NCI-H460 (cell line): ENCODE measurements at regions not wholly inside any gene's neighbourhood (a gene's known extent, or its start where the extent isn't known, plus 50 kb on each side); places are given as distances from the start of the nearest gene placed in this dataset.
A peak's percentile ranks its signal among the peaks of the same experiment; 100 is the strongest.

Source experiments
- DNase-seq: peaks from one replicate; pipeline ENCODE4 v3.0.0-alpha.2; 2016; ENCODE audit warnings: low read depth; ENCODE audit errors: extremely low read depth

- DNase-seq: no peak
Observed at GRCh38 chr14:26925876-26926584, 328.2 kb upstream of the NOVA1 start.

GRCh38 chr14:26926585-26926984 is 328.8 kb upstream of the NOVA1 start:
- no peak for DNase-seq

GRCh38 chr14:26928019-26928418 is 330.2 kb upstream of the NOVA1 start:
- DNase-seq: no peak

DNA sequence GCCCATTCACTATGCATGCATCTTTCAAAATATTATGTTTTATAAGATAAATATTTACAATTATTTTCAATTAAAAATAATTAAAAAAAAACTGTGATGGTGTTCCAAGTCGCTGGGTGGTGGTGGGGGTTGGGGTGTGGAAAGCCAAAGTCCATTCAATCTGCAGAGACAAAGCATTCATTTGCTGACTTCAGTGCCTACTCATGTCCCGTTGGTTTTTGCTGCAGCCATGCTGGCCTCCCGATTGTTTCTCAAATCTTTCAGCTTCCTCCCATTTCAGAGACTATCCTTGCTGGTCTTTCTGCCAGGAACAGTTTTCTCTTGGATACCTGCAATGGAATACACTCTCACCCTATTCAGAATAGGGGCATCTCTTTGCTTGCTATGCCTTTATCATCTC is 331.5 kb upstream of the NOVA1 start:
- no peak for DNase-seq

- DNase-seq: no peak
Observed at GRCh38 chr14:26930576-26930975, 332.7 kb upstream of the NOVA1 start.

GRCh38 chr14:26932606-26933005 is 334.8 kb upstream of the NOVA1 start:
- DNase-seq: no peak

GRCh38 chr14:26933431-26933830 is 335.6 kb upstream of the NOVA1 start:
- no peak for DNase-seq

DNA sequence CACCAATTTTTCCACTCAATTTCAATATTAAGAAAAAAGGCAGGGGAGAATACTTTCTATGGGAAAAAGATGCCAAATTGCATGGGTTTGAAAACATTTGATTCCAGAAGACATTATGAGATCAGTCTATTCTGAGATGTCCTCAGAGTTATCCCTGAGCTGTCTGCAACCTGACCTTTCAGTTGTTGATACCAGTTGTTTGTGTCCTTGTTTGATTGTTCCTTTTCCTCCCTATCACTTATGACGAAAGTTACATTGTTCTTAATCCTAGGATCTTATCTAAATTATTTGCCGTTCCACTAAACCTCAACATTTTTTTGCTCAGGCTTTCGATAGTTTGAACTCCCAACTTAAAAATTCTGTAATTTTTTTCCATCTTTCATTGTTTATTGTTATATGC is 336.3 kb upstream of the NOVA1 start:
- DNase-seq: no peak

DNA sequence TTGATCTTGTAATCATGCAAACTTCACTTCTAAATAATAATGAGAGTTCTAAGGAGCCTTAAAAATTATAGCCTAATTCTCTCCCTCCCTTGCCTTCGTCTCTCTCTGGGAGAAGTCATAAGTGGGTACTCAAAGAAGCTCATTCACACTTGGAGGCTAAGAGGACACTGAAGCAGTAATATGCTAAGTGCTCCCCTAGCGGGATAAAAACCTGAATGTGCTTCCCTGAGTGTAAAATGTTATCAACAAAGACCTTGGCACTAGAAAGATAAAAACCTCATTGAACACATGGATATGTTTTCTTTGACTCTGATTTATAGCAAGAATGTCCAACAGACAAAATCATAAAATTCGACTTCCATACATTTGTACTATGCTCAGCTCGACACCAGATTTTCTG is 337.9 kb upstream of the NOVA1 start:
- DNase-seq: no peak

- no peak for DNase-seq
Observed at GRCh38 chr14:26938054-26938453, 340.2 kb upstream of the NOVA1 start.

DNA sequence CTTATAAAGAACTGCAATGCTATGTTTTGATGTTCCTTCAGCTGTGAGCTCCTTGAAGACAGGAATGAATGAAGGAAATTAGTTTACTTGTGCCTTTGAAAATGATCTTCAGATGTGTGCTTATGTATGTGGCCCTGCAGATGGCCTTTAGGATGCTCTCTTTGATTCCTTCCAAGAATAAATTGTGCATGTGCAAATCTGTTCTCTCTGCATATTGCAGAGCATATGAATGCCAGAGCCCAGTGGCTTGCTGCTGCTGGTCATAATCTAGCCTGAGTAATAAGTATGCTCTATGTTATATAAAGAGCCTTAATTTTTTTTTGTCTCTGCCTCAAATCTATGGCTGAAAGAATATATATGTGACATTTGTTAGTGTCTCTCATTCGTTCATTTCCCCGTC is 341.9 kb upstream of the NOVA1 start:
- no peak for DNase-seq

GRCh38 chr14:26941521-26941920 is 343.7 kb upstream of the NOVA1 start:
- DNase-seq: no peak

DNA sequence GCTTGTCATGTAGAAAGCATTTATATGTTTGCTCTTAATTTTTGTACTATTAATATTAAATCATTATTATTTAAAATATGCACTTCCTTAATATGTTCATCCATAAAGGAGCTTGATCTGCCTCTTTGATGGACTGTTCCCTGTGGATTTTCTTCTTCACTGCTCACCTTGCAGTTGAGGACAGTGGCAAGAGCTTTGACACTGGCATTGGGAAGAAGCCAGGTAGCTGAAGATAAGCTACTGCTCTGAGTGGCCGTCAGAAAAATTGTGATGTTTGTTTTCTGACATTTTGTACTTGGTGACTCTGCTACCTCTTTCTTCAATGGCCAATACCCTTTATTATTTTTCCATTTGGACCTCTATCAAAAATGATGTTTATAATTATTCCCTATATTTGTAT is 349.4 kb upstream of the NOVA1 start:
- DNase-seq: no peak

GRCh38 chr14:26959437-26959836 is 361.6 kb upstream of the NOVA1 start:
- no peak for DNase-seq

GRCh38 chr14:26959972-26960660 is 362.3 kb upstream of the NOVA1 start:
- DNase-seq: no peak

GRCh38 chr14:26963711-26964110 is 365.9 kb upstream of the NOVA1 start:
- no peak for DNase-seq

DNA sequence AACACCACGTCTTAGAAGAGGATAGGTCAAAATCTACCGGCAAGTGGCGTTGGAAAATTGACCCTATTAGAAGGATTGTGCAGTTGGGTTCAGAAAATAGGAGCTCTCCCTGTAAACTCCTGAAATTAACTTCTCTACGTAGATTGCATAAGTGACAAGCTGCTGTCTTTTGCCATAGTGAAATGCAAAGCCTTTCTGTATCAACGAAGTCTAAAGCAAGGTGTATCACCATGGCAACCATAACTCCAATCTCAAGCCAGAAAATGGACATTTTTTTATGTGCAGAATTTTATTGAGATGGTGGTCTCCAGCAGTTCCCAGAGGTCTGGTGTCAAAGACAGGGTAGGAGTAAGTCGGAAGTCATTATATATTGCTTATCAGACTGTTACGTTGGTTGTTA is 367.7 kb upstream of the NOVA1 start:
- DNase-seq: no peak

- DNase-seq: peak; percentile 19
Observed at GRCh38 chr14:26966908-26967307, 369.1 kb upstream of the NOVA1 start.

GRCh38 chr14:26974965-26975364 is 377.1 kb upstream of the NOVA1 start:
- DNase-seq: no peak

- DNase-seq: no peak
Observed at GRCh38 chr14:26982071-26982470, 384.2 kb upstream of the NOVA1 start.

DNA sequence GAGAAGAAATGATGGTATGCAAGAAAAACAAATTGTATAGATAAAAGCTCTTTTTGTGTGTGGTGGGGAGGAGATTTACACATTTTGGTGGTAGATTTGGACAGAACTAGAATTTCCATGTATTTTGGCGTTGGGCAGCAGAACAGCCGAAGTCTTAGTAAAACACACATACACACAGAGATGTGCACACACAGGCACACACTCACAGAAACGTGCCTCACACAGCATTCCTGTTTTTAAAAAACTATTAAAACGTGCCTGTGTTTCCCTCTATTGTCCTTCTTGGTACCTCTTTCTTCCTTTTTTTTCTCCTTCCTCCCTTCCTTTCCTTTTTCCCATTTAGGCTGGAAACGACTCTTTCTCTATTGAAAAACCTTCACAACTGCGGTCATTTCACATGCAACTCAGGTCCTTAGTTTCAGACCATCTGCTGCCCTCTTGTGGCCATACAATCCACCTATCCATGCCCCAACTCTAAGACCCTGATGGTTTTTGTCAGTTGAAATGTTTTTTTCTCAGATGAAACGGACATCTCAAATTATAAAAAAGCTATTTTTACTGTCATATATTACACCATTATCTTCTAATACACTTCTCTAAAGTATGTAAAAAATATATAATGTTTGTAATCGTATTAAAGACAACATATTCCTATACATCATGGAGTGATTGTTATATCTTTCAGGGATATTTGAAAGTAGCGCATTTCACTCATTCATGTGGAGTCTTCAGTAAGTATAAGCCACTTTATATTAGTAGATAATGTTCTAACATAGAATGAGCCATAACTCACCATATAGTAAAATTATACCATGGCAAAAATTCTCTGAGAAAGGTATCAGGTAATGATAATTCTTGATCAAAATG is 386.7 kb upstream of the NOVA1 start:
- peak; percentile 72 for DNase-seq
